ENCODE measurements at regions not wholly inside any gene's neighbourhood (a gene's known extent, or its start where the extent isn't known, plus 50 kb on each side); places are given as distances from the start of the nearest gene placed in this dataset.

GRCh38 chr12:71005166-71005565 lies 84.6 kb upstream of the PTPRR start:
- under 1% methylated on average over 3 of the region's 3 CpGs for WGBS (ENCODE audit: low lambda C conversion rate)
- DNase-seq (ENCODE audit: low spot score) (no peak), ATAC-seq (no peak), FAIRE-seq (no peak)
- H3K9me3 ChIP-seq (ENCODE audit: low read length), result no peaks in the 10 kb centered on the region
- no peak overlapping the region for H3K27ac ChIP-seq (ENCODE audit: extremely low read length, insufficient read depth, low read length)
- no peaks in the 10 kb centered on the region for H3K4me1 ChIP-seq (ENCODE audit: insufficient read depth, low read length)
- no peaks in the 10 kb centered on the region; a peak in 1 of 5 replicates for H3K27me3 ChIP-seq (ENCODE audit: control insufficient read depth in 1 of 2, insufficient read depth in 2 of 2, low read length in 2 of 2)
- no peaks in the 10 kb centered on the region for H3K79me2 ChIP-seq (ENCODE audit: insufficient read depth, low read length)
- intact Hi-C loops (cut with micrococcal nuclease; ENCODE audit: unreplicated experiment) (loop anchor here (10.0 kb wide), 1 partner anchor 60 kb away; no protein-coding TSS in a partner anchor), in situ Hi-C loops (cut with HindIII; ENCODE audit: extremely low pct_ligation_motif_present, low pct_unique_long_range_greater_than_20kb) (loop anchor here (25.0 kb wide), 1 partner anchor 268 kb away; no protein-coding TSS in a partner anchor)
- no peak overlapping the region for H3K4me3 ChIP-seq (replicated peaks in 1 of 3; ENCODE audit: insufficient read depth in 1 of 3, low read depth in 2 of 3, low read length in 3 of 3)
- POLR2A ChIA-PET, result no interaction called here
- H3K36me3 ChIP-seq (replicated peaks in 1 of 2; ENCODE audit: control insufficient read depth in 1 of 2, insufficient read depth in 2 of 2, low read length in 2 of 2), result no peaks in the 10 kb centered on the region
- no peak overlapping the region for H3K9ac ChIP-seq (ENCODE audit: insufficient read depth, low read depth, low read length)
- H4K20me1 ChIP-seq (ENCODE audit: insufficient read depth, low read length), result no peaks in the 10 kb centered on the region
- H2AFZ ChIP-seq (ENCODE audit: low read length), result no peak overlapping the region
- H3K4me2 ChIP-seq (ENCODE audit: low read depth, low read length), result no peak overlapping the region
- BruUV-seq (replicated peaks), result no TSS peak
- CTCF ChIA-PET (ENCODE audit: low intra/inter-chr PET ratio, low total read pairs), result no interaction called here
- TF ChIP-seq POLR2G (IDR thresholded peaks at IDR 0.05; ENCODE audit: low read depth, low read length) (no peak), JARID2 (CRISPR knock-in tag; IDR thresholded peaks at IDR 0.05; ENCODE audit: insufficient replicate concordance) (no peak), ZNF280B (CRISPR knock-in tag; IDR thresholded peaks at IDR 0.05; ENCODE audit: borderline replicate concordance) (no peak), ATF6 (CRISPR knock-in tag; conservative IDR thresholded peaks at IDR 0.05) (no peak), EED (CRISPR knock-in tag; IDR thresholded peaks at IDR 0.05) (no peak), LBX2 (CRISPR knock-in tag; IDR thresholded peaks at IDR 0.05; ENCODE audit: borderline replicate concordance) (no peak), ATF2 (CRISPR knock-in tag; IDR thresholded peaks at IDR 0.05) (no peak), HNRNPH1 (optimal IDR thresholded peaks at IDR 0.05; ENCODE audit: low read depth, low read length) (no peak), IKZF1 (IDR thresholded peaks at IDR 0.05) (no peak), PATZ1 (CRISPR knock-in tag; IDR thresholded peaks at IDR 0.05) (no peak), GPBP1L1 (CRISPR knock-in tag; IDR thresholded peaks at IDR 0.05) (no peak), ARNT2 (CRISPR knock-in tag; IDR thresholded peaks at IDR 0.05; ENCODE audit: low read depth) (no peak), RXRA (CRISPR knock-in tag; IDR thresholded peaks at IDR 0.05) (no peak), ZNF292 (CRISPR knock-in tag; IDR thresholded peaks at IDR 0.05; ENCODE audit: borderline replicate concordance, low read depth) (no peak), DNMT3B (CRISPR knock-in tag; conservative IDR thresholded peaks at IDR 0.05) (no peak), STAG1 (CRISPR knock-in tag; IDR thresholded peaks at IDR 0.05) (no peak), ZBTB42 (CRISPR knock-in tag; IDR thresholded peaks at IDR 0.05) (no peak)
